Stomach smooth muscle (tissue), 2 donors: ENCODE measurements at regions not wholly inside any gene's neighbourhood (a gene's known extent, or its start where the extent isn't known, plus 50 kb on each side); places are given as distances from the start of the nearest gene placed in this dataset.

Experiments
- H3K27ac ChIP-seq: one replicate; pipeline ENCODE4 v1.7.0; 2013; ENCODE audit warnings: mild to moderate bottlenecking, low read length, inconsistent platforms
- H3K27me3 ChIP-seq, 2 donors: one replicate each; pipeline ENCODE4 v1.7.0; 2013; ENCODE audit warnings: low read length in 2 of 2; ENCODE audit not compliant: insufficient read depth in 2 of 2, control insufficient read depth in 1 of 2
- H3K36me3 ChIP-seq, 2 donors: one replicate each; pipeline ENCODE4 v1.7.0; 2013; ENCODE audit warnings: low read length in 2 of 2; ENCODE audit not compliant: control insufficient read depth in 2 of 2, insufficient read depth in 2 of 2
- H3K4me1 ChIP-seq: one replicate; pipeline ENCODE4 v1.7.0; 2013; ENCODE audit warnings: low read length; ENCODE audit not compliant: control insufficient read depth, insufficient read depth
- H3K4me3 ChIP-seq, 2 donors: one replicate each; pipeline ENCODE4 v1.7.0; 2013; ENCODE audit warnings: low read length in 2 of 2
- H3K9ac ChIP-seq, 2 donors: one replicate each; pipeline ENCODE4 v1.7.0; 2013; ENCODE audit warnings: low read length in 2 of 2, mild to moderate bottlenecking in 1 of 2
- H3K9me3 ChIP-seq, 2 donors: one replicate each; pipeline ENCODE4 v1.7.0; 2013; ENCODE audit warnings: low read length in 2 of 2; ENCODE audit not compliant: control insufficient read depth in 2 of 2
- donor health status: healthy.
- donor health status: Pancreatic carcinoma.

GRCh38 chr19:31445406-31445805 lies 96.2 kb upstream of the TSHZ3 start:
- Histone ChIP-seq H3K27me3 (no peaks in the 10 kb centered on the region), H3K9ac (no peak overlapping the region), H3K36me3 (no peaks in the 10 kb centered on the region), H3K27ac (no peak overlapping the region), H3K4me1 (no peaks in the 10 kb centered on the region), H3K4me3 (no peak overlapping the region), H3K9me3 (peaks cover 0 to 8% of the 10 kb centered on the region in 2 donors)

- no peak overlapping the region for H3K27ac ChIP-seq
- H3K4me1 ChIP-seq: no peaks in the 10 kb centered on the region
- H3K9ac ChIP-seq: no peak overlapping the region
- no peaks in the 10 kb centered on the region for H3K27me3 ChIP-seq
- no peaks in the 10 kb centered on the region for H3K36me3 ChIP-seq
- peaks cover 0 to 8% of the 10 kb centered on the region in 2 donors for H3K9me3 ChIP-seq
- no peak overlapping the region for H3K4me3 ChIP-seq
Measured at GRCh38 chr19:31448221-31448657, 99.0 kb upstream of the TSHZ3 start.

- Histone ChIP-seq H3K27ac (no peak overlapping the region), H3K9me3 (peaks cover 0 to 8% of the 10 kb centered on the region in 2 donors)
Measured at GRCh38 chr19:31449379-31449778, 100.1 kb upstream of the TSHZ3 start.

GRCh38 chr19:31450696-31451095 lies 101.5 kb upstream of the TSHZ3 start:
- H3K9me3 ChIP-seq: no peaks in the 10 kb centered on the region
- H3K4me3 ChIP-seq: no peak overlapping the region
- H3K4me1 ChIP-seq: no peaks in the 10 kb centered on the region
- H3K27me3 ChIP-seq: no peaks in the 10 kb centered on the region
- H3K27ac ChIP-seq: no peak overlapping the region
- H3K9ac ChIP-seq: no peak overlapping the region
- H3K36me3 ChIP-seq: no peaks in the 10 kb centered on the region

More at GRCh38 chr19:31449379-31449778, 100.1 kb upstream of the TSHZ3 start:
- Histone ChIP-seq H3K4me1 (no peaks in the 10 kb centered on the region), H3K4me3 (no peak overlapping the region), H3K27me3 (no peaks in the 10 kb centered on the region), H3K36me3 (no peaks in the 10 kb centered on the region), H3K9ac (no peak overlapping the region)

- Histone ChIP-seq H3K27ac (no peak overlapping the region), H3K9me3 (no peaks in the 10 kb centered on the region), H3K9ac (no peak overlapping the region), H3K4me3 (no peak overlapping the region), H3K27me3 (no peaks in the 10 kb centered on the region), H3K4me1 (no peaks in the 10 kb centered on the region), H3K36me3 (no peaks in the 10 kb centered on the region)
Measured at GRCh38 chr19:31451686-31452330, 102.6 kb upstream of the TSHZ3 start.

- Histone ChIP-seq H3K9ac (no peak overlapping the region), H3K36me3 (no peaks in the 10 kb centered on the region), H3K27ac (no peak overlapping the region), H3K27me3 (no peaks in the 10 kb centered on the region), H3K4me3 (no peak overlapping the region), H3K9me3 (no peaks in the 10 kb centered on the region), H3K4me1 (no peaks in the 10 kb centered on the region)
Measured at GRCh38 chr19:31459430-31459829, 110.2 kb upstream of the TSHZ3 start.

- no peaks in the 10 kb centered on the region for H3K4me1 ChIP-seq
Measured at GRCh38 chr19:31461814-31462539, 112.7 kb upstream of the TSHZ3 start.

GRCh38 chr19:31470229-31470939 lies 121.1 kb upstream of the TSHZ3 start:
- Histone ChIP-seq H3K36me3 (no peaks in the 10 kb centered on the region), H3K9me3 (no peaks in the 10 kb centered on the region), H3K27me3 (no peaks in the 10 kb centered on the region), H3K4me3 (no peak overlapping the region), H3K9ac (no peak overlapping the region), H3K27ac (no peak overlapping the region), H3K4me1 (no peaks in the 10 kb centered on the region)

More at GRCh38 chr19:31461814-31462539, 112.7 kb upstream of the TSHZ3 start:
- Histone ChIP-seq H3K36me3 (no peaks in the 10 kb centered on the region), H3K9me3 (no peaks in the 10 kb centered on the region), H3K27me3 (no peaks in the 10 kb centered on the region), H3K4me3 (no peak overlapping the region), H3K9ac (no peak overlapping the region), H3K27ac (no peak overlapping the region)

GRCh38 chr19:31470952-31471351 lies 121.7 kb upstream of the TSHZ3 start:
- Histone ChIP-seq H3K27ac (no peak overlapping the region), H3K9me3 (no peaks in the 10 kb centered on the region), H3K27me3 (no peaks in the 10 kb centered on the region), H3K9ac (no peak overlapping the region), H3K4me1 (no peaks in the 10 kb centered on the region), H3K36me3 (no peaks in the 10 kb centered on the region), H3K4me3 (no peak overlapping the region)

- Histone ChIP-seq H3K27me3 (no peaks in the 10 kb centered on the region), H3K9me3 (no peaks in the 10 kb centered on the region), H3K4me3 (no peak overlapping the region), H3K9ac (no peak overlapping the region), H3K36me3 (no peaks in the 10 kb centered on the region), H3K4me1 (no peaks in the 10 kb centered on the region), H3K27ac (no peak overlapping the region)
Measured at GRCh38 chr19:31478241-31478640, 129.0 kb upstream of the TSHZ3 start.
